ENCODE measurements at regions not wholly inside any gene's neighbourhood (a gene's known extent, or its start where the extent isn't known, plus 50 kb on each side); places are given as distances from the start of the nearest gene placed in this dataset.

DNA sequence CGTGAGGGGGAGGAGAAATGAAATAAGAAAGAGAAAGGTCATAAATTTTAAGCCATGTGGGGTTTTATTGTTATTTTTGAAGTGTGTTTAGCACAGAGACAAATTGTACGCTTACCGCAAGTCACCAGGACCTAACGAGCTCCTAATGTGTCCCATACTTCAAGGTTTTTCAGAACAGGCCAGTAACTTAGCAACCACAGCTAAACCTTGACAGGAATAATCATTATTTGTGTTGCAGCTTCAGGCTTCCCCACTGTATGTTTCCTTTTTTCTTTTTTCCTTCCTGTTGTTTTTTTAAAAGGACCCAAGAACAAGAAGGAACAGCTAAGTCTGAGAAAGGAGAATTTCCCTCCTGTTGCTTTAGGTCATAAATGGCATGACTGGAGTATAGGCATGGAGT is 160.8 kb downstream of the TUSC7 start:
- TF ChIP-seq POLR2A (IDR thresholded peaks at IDR 0.05; ENCODE audit: low read length), result no peak
- no peak for TF ChIP-seq GATA1 (IDR thresholded peaks at IDR 0.05; ENCODE audit: low read depth, low read length)
